CD4-positive, alpha-beta T cell treated with Interleukin-15 for 1 hour (primary cell): ENCODE measurements at regions not wholly inside any gene's neighbourhood (a gene's known extent, or its start where the extent isn't known, plus 50 kb on each side); places are given as distances from the start of the nearest gene placed in this dataset.
"Not testable (repeated sequence)": the region's sequence is repeated elsewhere in the genome, so short reads cannot be mapped to it uniquely, and the experiment has no call there.

ENCODE experiments used
- DNase-seq: peaks from one replicate; pipeline ENCODE4 v3.0.0-alpha.2; 2020

DNA sequence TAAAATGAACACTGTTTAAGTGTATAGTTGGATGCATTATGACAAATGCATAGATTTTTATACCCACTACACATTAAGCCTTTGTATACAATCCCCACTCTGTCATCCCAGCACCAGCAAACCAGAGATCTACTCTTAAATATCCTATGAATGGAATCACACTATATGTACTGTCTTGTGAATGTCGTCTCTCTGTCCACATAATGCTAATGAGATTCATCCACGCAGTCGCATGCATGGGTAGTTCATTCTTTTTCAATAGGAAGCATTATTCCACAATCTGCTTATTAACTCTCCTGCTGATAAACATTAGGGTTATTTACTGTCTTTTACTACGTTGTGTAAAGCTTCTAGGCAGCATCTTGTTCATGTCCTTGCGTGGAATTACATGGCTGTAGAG, 892.3 kb downstream of the LTN1 start:
- DNase-seq = no peak

DNA sequence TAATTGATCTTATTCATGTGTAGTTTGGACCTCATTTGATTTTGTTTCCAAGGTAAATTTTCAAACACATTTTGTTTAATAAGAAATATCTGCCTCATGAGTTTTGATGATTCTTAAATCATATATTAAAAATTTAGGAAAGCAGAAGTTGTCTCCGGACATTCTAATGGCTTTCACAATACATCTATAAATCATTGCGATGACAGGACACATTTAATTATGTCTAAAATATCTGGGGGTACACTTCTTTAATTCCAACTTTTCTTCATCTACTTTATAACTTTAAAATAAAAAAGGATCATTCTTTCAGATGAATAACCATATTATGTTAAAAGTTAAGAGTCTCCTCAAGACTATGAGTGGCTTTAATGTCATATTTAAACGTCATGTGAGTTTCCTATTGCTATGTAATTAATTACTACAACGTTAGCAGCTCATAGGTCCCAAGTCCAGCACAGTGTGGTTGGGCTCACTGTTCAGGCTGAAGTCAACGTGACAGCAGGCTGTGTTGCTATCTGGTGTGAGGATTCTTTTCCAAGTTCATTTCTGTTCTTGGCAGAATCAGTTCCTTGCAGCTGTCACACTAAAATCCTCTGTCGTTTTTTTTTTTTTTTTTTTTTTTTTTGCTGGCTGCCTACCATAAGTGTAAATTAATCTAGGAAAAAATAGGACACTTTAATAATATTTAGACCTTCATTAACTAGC, 893.5 kb downstream of the LTN1 start:
- DNase-seq = no peak

DNA sequence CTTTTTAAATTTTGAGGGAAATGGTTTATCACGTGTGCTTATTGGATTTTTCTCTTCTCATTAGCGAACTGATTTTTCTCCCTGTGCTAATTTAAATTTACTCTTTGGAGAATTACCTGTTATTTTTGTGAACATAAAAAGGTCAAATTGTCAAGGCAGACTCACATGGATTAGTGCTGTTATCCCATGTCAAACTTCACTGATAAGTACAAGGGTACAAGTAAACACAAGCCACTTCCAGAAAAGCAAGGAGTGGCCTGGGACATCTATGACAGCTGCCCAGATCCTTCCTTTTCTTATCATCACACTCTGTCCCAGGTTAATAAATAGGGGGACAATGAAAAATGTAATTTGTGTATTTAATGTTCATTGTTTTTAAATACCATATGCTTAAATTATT, 901.2 kb downstream of the LTN1 start:
- no peak for DNase-seq

DNA sequence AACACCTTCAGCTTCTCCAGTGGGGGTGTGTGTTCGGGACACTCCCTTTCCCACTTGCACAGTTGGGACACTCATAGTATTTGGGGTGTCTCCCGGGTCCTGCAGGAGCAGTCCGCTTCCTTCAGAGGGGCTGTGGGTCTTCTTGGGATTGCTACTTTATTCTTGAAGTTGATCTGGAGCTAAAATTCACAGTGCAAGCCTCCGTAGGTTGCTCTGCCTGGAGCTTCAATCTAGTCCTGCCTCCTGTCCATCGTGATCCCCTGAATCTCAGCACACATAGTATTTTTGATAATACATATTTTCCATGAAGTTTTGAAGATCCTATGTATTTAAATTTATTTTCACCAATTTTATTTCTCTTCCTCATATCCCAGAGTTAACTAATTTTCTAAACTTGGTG, 902.1 kb downstream of the LTN1 start:
- no peak for DNase-seq

DNA sequence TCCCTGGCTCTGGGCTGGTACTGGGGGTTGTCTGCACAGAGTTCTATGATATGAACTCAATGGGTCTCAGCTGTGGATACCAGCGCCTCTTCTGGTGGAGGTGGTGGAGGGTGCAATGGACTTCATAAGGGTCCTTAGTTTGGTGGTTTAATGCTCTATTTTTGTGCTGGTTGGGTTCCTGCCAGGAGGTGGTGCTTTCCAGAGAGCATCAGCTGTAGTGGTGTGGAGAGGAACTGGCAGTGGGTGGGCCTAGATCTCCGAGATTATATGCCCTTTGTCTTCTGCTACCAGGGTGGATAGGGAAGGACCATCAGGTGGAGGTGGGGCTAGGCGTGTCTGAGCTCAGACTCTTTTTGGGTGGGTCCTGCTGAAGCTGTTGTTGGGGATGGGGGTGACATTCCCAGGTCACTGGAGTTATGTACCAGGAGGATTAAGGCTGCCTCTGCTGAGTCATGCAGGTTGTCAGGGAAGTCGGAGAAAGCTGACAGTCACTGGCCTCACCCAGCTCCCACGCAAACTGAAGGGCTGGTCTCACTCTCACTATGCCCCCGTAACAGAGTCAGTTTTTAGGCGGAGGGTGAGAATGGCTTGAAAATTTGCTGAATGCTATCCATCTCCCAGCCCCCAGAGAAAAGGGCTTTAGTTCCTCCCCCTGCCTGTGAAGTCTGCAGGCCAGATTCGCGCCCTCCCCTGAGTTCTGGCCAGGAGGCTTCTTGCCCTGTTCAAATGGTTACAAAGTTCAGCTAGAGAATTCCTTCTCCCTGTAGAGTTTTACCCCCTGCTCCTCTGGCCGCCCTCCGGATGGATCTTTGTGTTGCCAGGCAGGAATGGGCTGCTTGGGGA, 902.9 kb downstream of the LTN1 start:
- no peak for DNase-seq

DNA sequence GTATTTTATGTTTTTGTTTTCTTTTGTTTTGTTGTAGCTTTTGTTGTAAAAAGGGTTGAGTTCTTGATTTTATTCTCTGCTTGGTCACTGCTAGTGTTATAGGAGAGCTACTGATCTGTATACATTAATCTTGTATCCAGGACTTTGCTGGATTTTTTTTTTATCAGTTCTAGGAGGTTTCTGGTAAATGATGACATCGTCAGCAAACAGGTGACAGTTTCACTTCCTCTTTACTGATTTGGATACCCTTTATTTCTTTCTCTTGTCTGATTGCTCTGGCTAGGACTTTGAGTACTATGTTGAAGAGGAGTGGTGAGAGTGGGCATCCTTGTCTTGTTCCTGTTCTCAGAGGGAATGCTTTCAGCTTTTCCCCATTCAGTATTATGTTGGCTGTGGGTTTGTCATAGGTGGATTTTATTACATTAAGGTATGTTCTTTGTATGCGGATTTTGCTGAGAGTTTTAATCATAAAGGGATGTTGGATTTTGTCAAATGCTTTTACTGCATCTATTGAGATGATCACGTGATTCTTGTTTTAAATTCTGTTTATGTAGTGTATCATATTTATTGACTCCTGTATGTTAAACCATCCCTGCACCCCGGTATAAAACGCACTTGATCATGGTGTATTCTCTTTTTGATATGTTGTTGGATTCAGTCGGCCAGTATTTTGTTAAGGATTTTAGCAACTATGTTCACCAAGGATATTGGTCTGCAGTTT, 905.7 kb downstream of the LTN1 start:
- no peak for DNase-seq

DNA sequence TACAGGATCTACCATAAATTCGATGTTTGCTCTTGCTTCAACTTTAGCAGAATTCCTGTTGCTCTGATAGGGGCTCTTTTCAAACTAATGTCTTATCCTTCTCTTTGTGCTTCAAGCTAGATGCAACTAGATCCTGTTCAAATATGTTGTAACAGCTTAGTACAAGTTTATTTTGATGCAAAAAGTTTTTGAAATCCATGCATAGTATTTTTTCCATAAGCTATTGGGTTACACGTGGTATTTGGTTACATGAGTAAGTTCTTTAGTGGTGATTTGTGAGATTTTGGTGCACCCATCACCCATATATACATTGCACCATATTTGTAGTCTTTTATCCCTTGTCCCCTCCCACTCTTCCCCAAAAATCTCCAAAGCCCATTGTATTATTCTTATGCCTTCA, 907.7 kb downstream of the LTN1 start:
- no peak for DNase-seq

DNA sequence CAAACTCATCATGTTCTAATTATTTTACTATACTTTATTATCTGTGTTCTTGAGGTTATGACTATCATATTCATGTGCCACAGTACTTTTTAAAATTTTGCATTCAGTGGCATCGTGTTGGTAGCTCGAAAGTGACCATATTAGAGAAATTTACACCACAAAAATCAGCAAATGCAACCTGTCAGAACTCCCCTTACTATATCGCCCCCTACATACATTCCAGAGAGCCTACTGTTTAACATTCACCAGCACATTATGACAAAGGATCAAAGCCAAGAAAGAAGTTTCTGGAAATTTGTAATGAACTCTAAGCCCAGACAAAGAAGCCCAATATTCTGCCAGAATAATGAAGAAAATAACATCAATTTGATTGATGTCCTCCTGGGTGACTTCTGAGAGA, 909.3 kb downstream of the LTN1 start:
- DNase-seq = no peak

DNA sequence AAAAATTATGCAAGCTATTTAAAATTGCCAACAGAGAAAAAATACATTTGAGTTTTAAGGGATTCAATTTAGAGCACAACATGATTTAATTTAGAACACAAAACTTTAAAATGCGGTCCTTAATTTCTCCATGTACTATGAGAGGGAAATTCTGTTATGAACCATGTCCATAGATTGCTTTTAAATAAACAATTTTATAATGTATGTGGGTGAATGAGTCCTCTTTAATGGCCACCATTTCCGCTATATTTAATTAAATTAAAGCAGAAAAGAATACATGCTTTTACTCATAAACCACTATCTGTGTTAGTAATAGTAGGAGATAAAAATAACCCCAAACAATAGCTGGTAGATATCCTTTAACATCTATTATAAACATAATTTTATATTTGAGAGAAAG, 914.6 kb downstream of the LTN1 start:
- no peak for DNase-seq

DNA sequence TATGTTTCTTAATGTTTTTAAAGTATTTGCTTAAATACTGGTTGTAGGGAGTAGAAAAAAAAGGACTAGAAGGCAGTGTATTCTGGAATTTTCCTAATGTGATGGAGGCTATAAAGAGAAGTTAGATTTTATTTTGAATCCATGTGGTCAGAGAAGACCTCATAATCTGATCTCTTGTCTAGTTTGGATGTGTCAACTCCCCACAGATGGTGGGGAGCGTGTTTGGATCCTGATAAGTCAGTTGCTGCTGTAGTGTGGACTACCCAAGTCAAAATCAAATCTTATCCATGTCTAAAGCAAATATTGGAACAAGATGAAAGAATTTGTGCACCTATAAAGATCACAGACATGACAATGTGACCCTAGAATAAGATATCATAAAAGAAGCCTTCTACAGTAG, 918.0 kb downstream of the LTN1 start:
- no peak for DNase-seq

DNA sequence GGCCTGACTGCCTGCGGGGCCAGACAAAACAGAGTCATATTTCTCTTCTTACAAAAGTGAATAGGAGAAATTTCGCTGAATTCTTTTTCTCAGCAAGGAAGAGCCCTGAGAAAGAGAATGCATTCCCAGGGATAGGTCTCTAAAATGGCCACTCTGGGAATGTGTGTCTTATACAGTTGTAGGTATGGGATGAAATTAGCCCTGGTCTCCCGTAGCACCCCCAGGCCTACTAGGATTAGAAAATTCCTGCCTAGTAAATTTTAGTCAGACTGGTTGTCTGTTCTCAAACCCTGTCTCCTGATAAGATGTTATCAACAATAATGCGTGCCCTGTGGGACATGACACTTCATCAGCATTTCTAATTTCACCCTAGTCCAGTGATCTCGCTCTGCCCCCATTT, 920.1 kb downstream of the LTN1 start:
- DNase-seq = no peak

DNA sequence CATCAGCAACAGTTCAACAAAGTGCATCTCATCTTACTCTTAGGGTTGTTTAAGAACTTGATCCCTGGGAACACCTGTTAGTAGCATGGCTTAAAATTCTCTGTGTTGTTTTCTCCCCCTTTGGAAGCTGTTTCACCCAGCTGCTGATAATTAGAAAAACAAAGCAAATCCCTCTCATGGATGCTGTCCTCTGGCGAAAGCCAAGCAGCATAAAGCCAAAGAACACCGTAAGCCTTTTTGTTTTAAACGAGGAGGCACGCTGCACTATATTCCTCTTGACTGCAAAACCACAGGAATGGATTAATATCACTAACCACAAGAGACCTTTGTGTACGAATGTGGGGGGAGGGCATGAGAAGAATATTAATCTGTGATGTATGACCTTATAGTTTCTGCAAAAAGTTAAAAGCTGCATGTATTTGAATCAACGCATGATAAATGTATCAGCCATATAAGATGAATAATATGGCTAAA, 923.2 kb downstream of the LTN1 start:
- DNase-seq = no peak

DNA sequence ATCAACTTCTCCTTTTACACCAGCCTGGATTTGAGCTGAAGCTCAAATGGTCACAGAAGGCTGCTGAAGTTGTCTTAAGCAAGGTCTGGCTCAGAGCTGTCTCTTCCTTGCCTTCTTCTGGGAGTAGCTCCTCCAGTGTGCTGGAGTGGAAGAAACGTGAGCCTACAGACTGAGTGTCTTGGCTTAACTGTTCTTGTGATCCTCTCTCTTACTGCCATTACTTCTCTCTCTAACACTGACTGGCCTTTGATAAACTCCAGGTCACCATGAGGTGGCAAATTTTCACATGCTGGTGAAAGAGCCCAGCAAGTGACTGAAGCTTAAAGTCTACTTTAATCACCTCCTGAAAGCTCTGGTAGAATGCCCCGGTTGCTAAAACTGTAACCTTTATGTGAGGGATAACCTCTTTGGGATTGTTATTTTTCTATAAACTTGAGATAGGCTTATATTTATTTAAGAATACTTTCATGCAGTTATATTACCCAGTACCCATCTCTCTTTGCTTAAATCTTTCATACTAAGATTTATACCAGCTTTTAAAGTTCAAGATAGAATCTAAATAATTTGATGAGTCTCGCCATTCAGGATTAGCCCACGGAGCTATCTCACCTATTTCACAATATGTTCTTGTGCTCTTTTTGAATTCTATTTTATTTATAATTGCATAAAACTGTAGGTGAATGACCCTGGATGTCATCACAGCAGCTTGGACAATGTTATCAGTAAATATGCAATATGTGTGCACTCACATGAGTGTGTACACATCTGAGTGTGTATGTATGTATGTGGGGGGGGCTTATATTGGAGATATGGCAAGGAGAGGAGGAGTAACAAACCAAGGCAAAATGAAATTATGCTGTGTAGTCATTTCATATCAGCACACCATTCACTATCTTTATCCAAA, 924.0 kb downstream of the LTN1 start:
- no peak for DNase-seq

DNA sequence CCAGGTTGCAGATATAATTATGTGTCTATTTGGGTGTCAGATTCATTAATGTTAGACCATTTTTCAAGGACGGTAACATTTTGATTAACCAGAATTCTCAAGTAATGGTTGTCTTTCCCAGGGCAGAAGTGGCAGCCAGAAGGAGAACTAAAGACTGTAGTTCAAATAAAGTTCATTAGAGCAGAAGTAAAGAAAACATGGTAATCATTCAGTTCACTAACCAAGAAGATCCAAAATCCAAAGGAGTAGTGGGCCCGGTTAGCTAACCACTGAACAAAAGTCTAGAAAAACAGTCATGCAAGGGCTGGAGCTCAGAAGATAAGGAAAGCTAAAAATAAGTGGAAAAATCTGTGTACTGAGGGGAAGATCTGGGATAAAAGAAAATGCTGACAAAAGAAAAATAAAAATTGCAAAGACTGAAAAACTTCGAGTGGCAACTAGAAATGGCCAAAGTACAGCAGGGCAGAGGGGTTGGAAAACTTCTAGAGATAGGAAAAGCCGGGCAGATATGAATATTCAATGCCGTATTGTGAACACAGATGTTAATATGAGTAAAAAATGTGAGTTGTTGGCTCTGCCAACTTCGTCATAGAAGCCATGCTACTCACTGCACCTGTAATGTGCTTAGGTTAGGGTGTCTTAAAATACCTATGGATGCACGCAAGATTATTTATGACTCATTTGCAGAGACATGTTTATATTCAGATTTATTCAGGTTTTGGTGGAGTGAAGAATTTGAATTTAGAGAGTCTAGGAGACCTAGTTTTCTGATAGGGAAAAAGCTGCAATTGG, 925.9 kb downstream of the LTN1 start:
- DNase-seq = no peak

DNA sequence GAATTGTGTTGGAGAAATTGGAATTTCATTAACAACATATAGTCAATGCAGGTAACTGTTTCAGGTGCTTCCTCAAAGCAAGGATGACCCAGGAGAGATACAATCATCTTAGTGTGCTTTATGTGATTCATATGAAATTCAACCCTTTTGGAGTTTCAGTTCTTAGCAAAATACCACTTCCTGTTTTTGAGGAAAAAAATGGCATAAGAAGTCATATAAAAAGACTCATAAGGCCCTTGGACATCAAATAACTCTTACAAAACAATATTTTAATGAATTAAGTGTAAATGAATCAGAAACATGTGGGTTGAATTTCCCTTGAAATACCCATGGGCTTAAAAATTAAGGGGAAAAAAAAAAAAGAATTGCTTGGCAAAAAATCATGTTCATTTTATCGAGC, 926.6 kb downstream of the LTN1 start:
- no peak for DNase-seq

DNA sequence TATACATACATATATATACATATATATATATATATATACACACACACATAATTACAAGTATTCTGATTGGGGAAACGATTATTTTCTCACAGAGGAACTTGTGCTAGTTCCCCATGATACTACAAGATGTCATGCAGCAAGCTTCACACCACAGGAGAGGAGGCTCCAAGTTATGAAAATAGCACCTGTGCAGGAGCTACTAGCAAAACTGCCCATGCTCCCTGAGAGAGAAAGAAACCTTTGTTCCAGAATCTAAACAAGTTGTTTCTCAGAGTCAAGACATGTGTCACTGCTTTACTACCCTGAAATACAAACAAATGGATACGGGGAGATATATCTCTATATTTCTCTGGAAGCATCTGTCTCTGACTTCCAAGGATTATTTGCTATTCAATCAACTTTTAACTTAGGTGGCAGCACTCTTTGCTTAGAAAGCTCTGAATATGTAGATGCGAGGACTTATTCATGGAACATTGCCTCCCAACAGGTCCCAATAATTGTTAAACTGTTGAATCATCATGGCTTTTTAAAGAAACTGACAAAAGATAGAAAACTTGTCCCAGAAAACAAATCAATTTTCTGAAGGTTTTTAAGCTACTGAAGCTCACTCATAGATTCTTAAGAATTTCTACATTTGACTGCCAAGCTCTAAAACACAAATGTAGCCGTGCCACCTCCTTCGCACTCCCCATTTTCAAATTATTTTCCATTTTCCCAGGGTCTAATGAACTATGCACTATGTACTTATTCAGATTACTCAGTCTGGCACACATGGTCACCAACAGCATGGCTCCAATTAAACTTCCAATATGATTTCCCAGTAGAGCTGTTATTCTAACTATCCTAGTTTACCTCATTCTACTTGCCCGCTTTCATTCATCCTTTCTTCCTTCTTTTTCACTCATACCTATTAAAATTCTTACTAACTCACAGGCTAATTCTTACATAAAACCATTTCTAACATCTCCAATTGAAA, 929.1 kb downstream of the LTN1 start:
- DNase-seq = no peak

DNA sequence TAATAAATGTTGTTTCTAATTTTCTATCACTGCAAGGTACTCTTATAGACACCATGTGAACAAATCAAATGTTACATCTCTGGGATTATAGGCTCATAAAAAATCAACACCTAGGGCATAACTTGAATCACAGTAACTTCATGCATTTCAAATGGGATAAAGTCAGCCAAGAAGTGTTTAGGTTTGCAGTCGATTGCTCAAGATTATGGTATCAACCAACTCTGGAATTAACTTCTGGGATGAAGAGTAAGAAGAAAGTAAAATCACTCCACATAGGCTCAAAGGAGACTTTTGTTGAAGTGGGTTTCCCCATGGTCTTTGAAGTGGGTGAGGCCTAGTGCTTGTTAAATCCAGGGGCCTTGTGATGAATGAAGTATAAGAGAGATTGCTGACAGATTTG, 939.7 kb downstream of the LTN1 start:
- DNase-seq = not testable (repeated sequence)

DNA sequence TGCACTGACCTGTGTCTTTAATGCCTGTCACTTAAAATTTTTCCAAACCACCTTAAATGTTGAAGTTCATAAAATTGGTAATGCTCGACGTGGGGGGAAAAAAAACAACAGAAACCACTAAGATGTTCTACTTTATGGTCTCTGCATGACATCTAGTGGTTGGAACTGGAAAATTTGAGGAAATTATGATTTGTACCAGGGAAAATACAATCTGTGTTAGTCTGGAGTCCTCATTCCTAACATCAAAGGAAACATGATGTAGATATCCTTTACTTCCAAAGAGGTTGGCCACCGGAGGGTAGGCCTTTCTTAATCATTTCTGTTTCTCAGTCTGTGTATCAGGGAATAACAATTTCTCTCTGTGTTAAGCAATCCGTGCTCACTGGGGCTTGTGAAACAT, 941.0 kb downstream of the LTN1 start:
- not testable (repeated sequence) for DNase-seq

DNA sequence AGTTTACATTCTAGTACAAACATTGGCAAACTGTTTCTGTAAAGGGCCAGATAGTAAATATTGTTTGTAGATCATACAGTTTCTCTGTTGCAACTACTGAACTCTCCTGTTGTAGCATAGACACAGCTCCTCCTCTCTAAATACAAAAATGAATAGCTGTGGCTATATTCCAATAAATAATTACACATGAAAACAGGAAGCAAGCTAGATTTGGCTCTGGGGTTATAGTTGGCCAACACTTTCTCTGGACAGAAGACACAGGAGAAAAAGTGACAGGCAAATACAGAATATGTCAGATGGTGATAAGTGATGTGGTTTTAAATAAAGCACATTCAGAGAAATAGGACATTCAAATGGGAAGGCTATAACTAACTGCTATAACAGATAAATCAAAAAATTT, 957.0 kb downstream of the LTN1 start:
- not testable (repeated sequence) for DNase-seq

DNA sequence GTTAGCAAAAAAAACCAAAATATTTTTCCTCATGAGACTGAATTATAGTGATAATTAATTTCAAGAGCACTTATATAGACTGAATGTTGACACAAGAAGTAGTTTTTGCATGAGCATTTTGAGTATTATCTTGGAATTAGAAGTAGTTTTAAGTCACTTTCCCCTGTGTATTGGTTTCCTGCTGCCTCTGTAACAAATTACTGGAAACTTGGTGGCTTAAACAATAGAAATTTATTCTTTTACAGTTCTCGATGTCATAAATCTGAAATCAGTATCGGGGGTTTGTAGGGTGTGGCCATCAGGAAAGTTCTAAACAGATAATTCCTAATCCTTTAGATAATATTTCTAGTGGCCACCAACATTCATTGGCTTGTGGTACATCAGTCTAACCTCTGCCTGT, 957.8 kb downstream of the LTN1 start:
- not testable (repeated sequence) for DNase-seq

DNA sequence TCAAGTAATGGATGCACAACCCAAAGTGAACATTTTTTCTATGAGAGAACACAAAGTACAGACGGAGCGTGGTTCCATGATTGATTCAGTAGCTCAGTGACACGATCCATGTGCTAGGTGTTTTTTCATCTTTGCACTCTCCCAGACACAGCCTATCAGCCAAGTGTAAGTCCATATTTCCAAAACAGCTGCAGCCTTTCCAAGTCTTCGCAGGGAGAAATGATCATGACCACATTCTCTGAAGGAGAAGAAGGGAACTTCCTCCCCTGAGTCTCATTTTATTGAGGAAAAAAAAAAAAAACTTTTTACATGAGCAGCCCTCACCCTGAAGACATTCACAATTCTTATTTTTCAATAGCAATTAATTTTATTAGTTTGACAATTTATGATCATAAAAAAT, 958.3 kb downstream of the LTN1 start:
- not testable (repeated sequence) for DNase-seq
